ENCODE measurements at regions not wholly inside any gene's neighbourhood (a gene's known extent, or its start where the extent isn't known, plus 50 kb on each side); places are given as distances from the start of the nearest gene placed in this dataset.

- TF ChIP-seq SUZ12 (IDR thresholded peaks at IDR 0.05; ENCODE audit: extremely low read depth, insufficient read depth, insufficient read length) (no peak), ZNF274 (IDR thresholded peaks at IDR 0.05; ENCODE audit: low read depth, low read length) (no peak), YY1 (IDR thresholded peaks at IDR 0.05; ENCODE audit: insufficient read depth, insufficient read length) (no peak)
Measured at GRCh38 chr7:142455392-142455791, 197.5 kb upstream of the PRSS58 start.
